Spinal cord (tissue), 9 donors: ENCODE measurements at regions not wholly inside any gene's neighbourhood (a gene's known extent, or its start where the extent isn't known, plus 50 kb on each side); places are given as distances from the start of the nearest gene placed in this dataset.
A peak's percentile ranks its signal among the peaks of the same experiment; 100 is the strongest.

Experiments used
- DNase-seq, 6 donors: peaks; one replicate each; pipeline versions ENCODE4 v3.0.0 to v3.0.0-alpha.2; 2013 to 2015; ENCODE audit warnings: low spot score in 6 of 6, low read depth in 4 of 6
- H3K27ac ChIP-seq: one replicate; pipeline ENCODE4 v1.5.1; 2013; ENCODE audit warnings: low read depth, low read length, control low read depth
- H3K27me3 ChIP-seq: one replicate; pipeline ENCODE4 v1.6.1; 2013; ENCODE audit warnings: low read length; ENCODE audit not compliant: control insufficient read depth, insufficient read depth
- H3K36me3 ChIP-seq: one replicate; pipeline ENCODE4 v1.6.1; 2013; ENCODE audit warnings: low read length; ENCODE audit not compliant: control insufficient read depth, insufficient read depth
- H3K4me1 ChIP-seq: one replicate; pipeline ENCODE4 v1.6.1; 2013; ENCODE audit warnings: low read length; ENCODE audit not compliant: control insufficient read depth, insufficient read depth
- H3K4me3 ChIP-seq: one replicate; pipeline ENCODE4 v1.5.1; 2013; ENCODE audit warnings: low read depth, low read length, control low read depth
- H3K9me3 ChIP-seq: one replicate; pipeline ENCODE4 v1.6.1; 2013; ENCODE audit warnings: low read length; ENCODE audit not compliant: control insufficient read depth, insufficient read depth
- WGBS: methylation state at CpG from one replicate; pipeline ENCODE4 v1.1.5; 2013; ENCODE audit warnings: missing lambda C conversion rate; ENCODE audit not compliant: insufficient coverage; 5-methylcytosine and 5-hydroxymethylcytosine counted together
- donor health status: healthy.

DNA sequence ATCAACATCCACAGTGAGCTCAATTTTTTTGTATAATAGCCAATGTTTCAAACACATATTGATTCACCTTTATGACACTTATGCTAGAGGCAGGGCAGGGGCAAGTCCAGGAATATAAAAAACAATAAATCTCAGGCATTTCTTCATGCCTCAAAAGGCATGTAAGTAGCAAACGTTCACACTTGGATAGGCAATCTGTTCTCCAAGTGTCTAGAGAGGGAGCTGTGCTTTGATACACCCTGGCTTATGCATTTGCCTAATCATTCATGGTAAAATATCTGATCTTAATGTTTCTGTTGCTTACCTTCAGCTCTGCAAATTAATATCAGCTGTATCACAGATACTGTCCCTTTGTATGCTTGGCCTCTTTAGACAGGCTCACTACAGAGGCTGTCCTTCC is 464.5 kb upstream of the SETBP1 start:
- no peaks in the 10 kb centered on the region for H3K27me3 ChIP-seq
- 100% methylated on average over 1 of the region's 1 CpG for WGBS
- no peak for DNase-seq
- H3K4me3 ChIP-seq = no peak overlapping the region
- peaks cover 1% of the 10 kb centered on the region for H3K9me3 ChIP-seq
- no peaks in the 10 kb centered on the region for H3K4me1 ChIP-seq
- no peaks in the 10 kb centered on the region for H3K36me3 ChIP-seq
- H3K27ac ChIP-seq = no peak overlapping the region

- H3K36me3 ChIP-seq = no peaks in the 10 kb centered on the region
- peaks cover 3% of the 10 kb centered on the region for H3K4me1 ChIP-seq
- H3K4me3 ChIP-seq = no peak overlapping the region
- H3K9me3 ChIP-seq = no peaks in the 10 kb centered on the region
- no CpG with 5 or more reads among the region's 2 CpGs for WGBS
- H3K27me3 ChIP-seq = no peaks in the 10 kb centered on the region
- no peak overlapping the region for H3K27ac ChIP-seq
- DNase-seq = no peak
Observed at GRCh38 chr18:44227501-44227900, 453.2 kb upstream of the SETBP1 start.

- peak; percentile 66 to 97 (median 80) for DNase-seq
- Histone ChIP-seq H3K36me3 (no peaks in the 10 kb centered on the region), H3K4me1 (peaks cover 3% of the 10 kb centered on the region), H3K27me3 (no peaks in the 10 kb centered on the region), H3K27ac (no peak overlapping the region), H3K9me3 (no peaks in the 10 kb centered on the region), H3K4me3 (no peak overlapping the region)
- WGBS = no CpG with 5 or more reads among the region's 3 CpGs
Observed at GRCh38 chr18:44229693-44230108, 451.0 kb upstream of the SETBP1 start.

- Histone ChIP-seq H3K36me3 (no peaks in the 10 kb centered on the region), H3K27ac (no peak overlapping the region), H3K9me3 (no peaks in the 10 kb centered on the region), H3K4me3 (no peak overlapping the region), H3K4me1 (peaks cover 3% of the 10 kb centered on the region), H3K27me3 (no peaks in the 10 kb centered on the region)
- WGBS = 88% methylated on average over 1 of the region's 4 CpGs
- no peak for DNase-seq
Observed at GRCh38 chr18:44231936-44232335, 448.8 kb upstream of the SETBP1 start.

DNA sequence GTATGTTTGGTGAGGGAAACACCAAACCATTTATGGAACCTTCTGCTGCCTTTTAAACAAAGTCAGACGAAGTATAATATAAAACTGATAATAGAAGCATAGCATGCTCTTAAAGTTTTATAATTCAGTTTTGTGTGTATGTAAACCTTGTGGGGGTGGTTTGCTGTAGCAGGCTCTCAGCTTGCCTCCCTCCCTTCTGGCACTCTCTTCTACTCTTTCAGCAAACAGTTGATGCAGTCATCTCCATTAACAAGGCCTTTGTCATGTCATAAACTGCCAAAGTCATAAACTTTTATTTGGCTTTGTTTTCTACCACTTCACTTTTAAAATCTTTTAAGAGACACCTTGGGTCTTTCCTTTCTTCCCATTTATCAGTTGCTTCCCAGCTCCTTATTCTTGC is 448.2 kb upstream of the SETBP1 start:
- Histone ChIP-seq H3K36me3 (no peaks in the 10 kb centered on the region), H3K4me3 (no peak overlapping the region), H3K4me1 (peaks cover 3% of the 10 kb centered on the region), H3K9me3 (no peaks in the 10 kb centered on the region), H3K27ac (no peak overlapping the region), H3K27me3 (no peaks in the 10 kb centered on the region)
- WGBS = no CpG with 5 or more reads among the region's 1 CpG
- DNase-seq = no peak

GRCh38 chr18:44238454-44238853 is 442.2 kb upstream of the SETBP1 start:
- DNase-seq = no peak
- Histone ChIP-seq H3K36me3 (no peaks in the 10 kb centered on the region), H3K27me3 (no peaks in the 10 kb centered on the region), H3K4me1 (no peaks in the 10 kb centered on the region), H3K4me3 (no peak overlapping the region), H3K27ac (no peak overlapping the region), H3K9me3 (no peaks in the 10 kb centered on the region)
- 80% methylated on average over 1 of the region's 2 CpGs for WGBS

DNA sequence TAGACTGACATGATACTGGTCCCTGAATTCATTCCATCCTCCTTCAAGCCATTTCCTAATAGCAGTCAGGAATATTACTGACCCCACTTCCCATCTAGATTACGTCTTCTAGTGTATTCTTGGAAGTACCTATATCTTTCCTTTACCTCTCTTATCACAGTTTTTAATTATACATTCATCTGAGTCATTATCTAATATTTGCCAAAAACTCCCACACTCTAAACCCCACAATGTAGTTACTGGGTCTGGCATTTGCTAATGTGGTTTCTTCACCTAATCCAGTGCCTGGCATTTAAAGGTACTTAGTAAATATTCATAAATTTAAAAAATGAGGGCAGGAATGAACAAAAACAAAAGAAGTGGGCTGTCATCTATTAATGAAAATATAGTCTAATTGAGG is 441.8 kb upstream of the SETBP1 start:
- Histone ChIP-seq H3K9me3 (no peaks in the 10 kb centered on the region), H3K27me3 (no peaks in the 10 kb centered on the region), H3K4me3 (no peak overlapping the region), H3K27ac (no peak overlapping the region), H3K36me3 (no peaks in the 10 kb centered on the region), H3K4me1 (no peaks in the 10 kb centered on the region)
- DNase-seq = no peak
- 100% methylated on average over 1 of the region's 1 CpG for WGBS

GRCh38 chr18:44241020-44241419 is 439.7 kb upstream of the SETBP1 start:
- 80% methylated on average over 4 of the region's 5 CpGs for WGBS
- Histone ChIP-seq H3K27ac (no peak overlapping the region), H3K36me3 (no peaks in the 10 kb centered on the region), H3K4me3 (no peak overlapping the region), H3K27me3 (no peaks in the 10 kb centered on the region), H3K4me1 (no peaks in the 10 kb centered on the region), H3K9me3 (no peaks in the 10 kb centered on the region)
- peak in 1 of 6 donors; percentile 24 for DNase-seq

GRCh38 chr18:44245019-44245418 is 435.7 kb upstream of the SETBP1 start:
- no peak overlapping the region for H3K4me3 ChIP-seq
- H3K4me1 ChIP-seq = no peaks in the 10 kb centered on the region
- no peaks in the 10 kb centered on the region for H3K27me3 ChIP-seq
- H3K9me3 ChIP-seq = no peaks in the 10 kb centered on the region
- no CpG with 5 or more reads among the region's 3 CpGs for WGBS
- no peak for DNase-seq
- H3K27ac ChIP-seq = no peak overlapping the region
- no peaks in the 10 kb centered on the region for H3K36me3 ChIP-seq

DNA sequence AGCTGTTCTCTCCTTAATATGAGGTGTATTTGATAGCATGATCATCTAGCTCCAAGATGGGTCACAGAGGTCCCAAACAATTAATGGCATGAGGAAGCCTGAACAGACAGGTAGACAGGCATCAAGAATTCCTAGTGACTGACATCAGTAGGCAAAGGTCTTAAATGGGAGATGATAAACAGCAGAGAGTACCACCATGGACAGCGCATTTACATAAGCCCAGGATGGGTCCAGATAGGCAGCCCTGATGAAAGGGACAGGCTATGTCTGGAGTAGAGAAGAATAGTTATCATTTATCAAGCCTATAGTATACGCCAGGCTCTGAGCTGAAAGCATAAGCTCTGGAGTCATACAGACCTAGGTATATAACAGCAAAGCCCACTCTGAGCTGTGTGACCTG is 434.7 kb upstream of the SETBP1 start:
- 83% methylated on average over 1 of the region's 2 CpGs for WGBS

More for the DNA sequence above, 434.7 kb upstream of the SETBP1 start:
- no peaks in the 10 kb centered on the region for H3K36me3 ChIP-seq
- no peak for DNase-seq
- no peaks in the 10 kb centered on the region for H3K4me1 ChIP-seq
- H3K27me3 ChIP-seq = no peaks in the 10 kb centered on the region
- no peak overlapping the region for H3K27ac ChIP-seq
- H3K9me3 ChIP-seq = no peaks in the 10 kb centered on the region
- H3K4me3 ChIP-seq = no peak overlapping the region
